ENCODE measurements at regions not wholly inside any gene's neighbourhood (a gene's known extent, or its start where the extent isn't known, plus 50 kb on each side); places are given as distances from the start of the nearest gene placed in this dataset.

- Histone ChIP-seq H3K36me3 (replicated peaks in 1 of 2; ENCODE audit: insufficient read depth in 1 of 2, low read depth in 2 of 2) (no peaks in the 10 kb centered on the region), H3K4me3 (no peak overlapping the region), H3K4me1 (no peaks in the 10 kb centered on the region), H3K9me3 (no peaks in the 10 kb centered on the region), H3K27me3 (no peaks in the 10 kb centered on the region), H3K27ac (no peak overlapping the region)
- ATAC-seq: no peak
- 50 to 56% methylated on average over 12 of the region's 12 CpGs for WGBS, 2 donors
- intact Hi-C loops (cut with DNase I): no loop called here
- DNase-seq: no peak
- TF ChIP-seq CTCF (IDR thresholded peaks at IDR 0.05) (no peak), POLR2A (IDR thresholded peaks at IDR 0.05) (no peak)
Measured at GRCh38 chr17:73706428-73706827, 62.2 kb upstream of the SDK2 start.

GRCh38 chr17:73706858-73707257 is 62.6 kb upstream of the SDK2 start:
- Histone ChIP-seq H3K9me3 (no peaks in the 10 kb centered on the region), H3K4me3 (no peak overlapping the region), H3K27ac (no peak overlapping the region), H3K27me3 (no peaks in the 10 kb centered on the region), H3K4me1 (no peaks in the 10 kb centered on the region), H3K36me3 (replicated peaks in 1 of 2; ENCODE audit: insufficient read depth in 1 of 2, low read depth in 2 of 2) (no peaks in the 10 kb centered on the region)
- no peak for TF ChIP-seq CTCF (IDR thresholded peaks at IDR 0.05)
- no peak for TF ChIP-seq POLR2A (IDR thresholded peaks at IDR 0.05)
- no peak for DNase-seq
- intact Hi-C loops (cut with DNase I): no loop called here
- ATAC-seq: no peak
- WGBS, 2 donors: 50 to 65% methylated on average over 9 of the region's 9 CpGs

- DNase-seq: no peak
- ATAC-seq: no peak
- Histone ChIP-seq H3K9me3 (no peaks in the 10 kb centered on the region), H3K27me3 (no peaks in the 10 kb centered on the region), H3K4me3 (no peak overlapping the region), H3K4me1 (no peaks in the 10 kb centered on the region), H3K36me3 (replicated peaks in 1 of 2; ENCODE audit: insufficient read depth in 1 of 2, low read depth in 2 of 2) (no peaks in the 10 kb centered on the region), H3K27ac (no peak overlapping the region)
- TF ChIP-seq POLR2A (IDR thresholded peaks at IDR 0.05): no peak
- TF ChIP-seq CTCF (IDR thresholded peaks at IDR 0.05): no peak
- WGBS, 2 donors: 72 to 79% methylated on average over 4 of the region's 4 CpGs
- intact Hi-C loops (cut with DNase I): no loop called here
Measured at GRCh38 chr17:73707358-73707757, 63.1 kb upstream of the SDK2 start.

GRCh38 chr17:73710095-73710592 is 65.9 kb upstream of the SDK2 start:
- 8 to 12% methylated on average over 15 of the region's 15 CpGs for WGBS, 2 donors
- no peaks in the 10 kb centered on the region for H3K9me3 ChIP-seq
- intact Hi-C loops (cut with DNase I): no loop called here
- no peak overlapping the region for H3K27ac ChIP-seq
- no peaks in the 10 kb centered on the region for H3K36me3 ChIP-seq (replicated peaks in 1 of 2; ENCODE audit: insufficient read depth in 1 of 2, low read depth in 2 of 2)
- no peaks in the 10 kb centered on the region for H3K4me1 ChIP-seq
- H3K27me3 ChIP-seq: no peaks in the 10 kb centered on the region
- peak; percentile 53 to 67 (median 66) for DNase-seq
- TF ChIP-seq POLR2A (IDR thresholded peaks at IDR 0.05) (no peak), CTCF (IDR thresholded peaks at IDR 0.05) (peak; percentile 21 to 74 (median 68))
- peak; percentile 63 for ATAC-seq
- H3K4me3 ChIP-seq: no peak overlapping the region

- no peaks in the 10 kb centered on the region for H3K9me3 ChIP-seq
- 47 to 54% methylated on average over 5 of the region's 5 CpGs for WGBS, 2 donors
- no peak for DNase-seq
- H3K27ac ChIP-seq: no peak overlapping the region
- no peaks in the 10 kb centered on the region for H3K27me3 ChIP-seq
- no peak for ATAC-seq
- intact Hi-C loops (cut with DNase I): no loop called here
- H3K36me3 ChIP-seq (replicated peaks in 1 of 2; ENCODE audit: insufficient read depth in 1 of 2, low read depth in 2 of 2): no peaks in the 10 kb centered on the region
- TF ChIP-seq CTCF (IDR thresholded peaks at IDR 0.05): no peak
- no peak for TF ChIP-seq POLR2A (IDR thresholded peaks at IDR 0.05)
- H3K4me3 ChIP-seq: no peak overlapping the region
- H3K4me1 ChIP-seq: no peaks in the 10 kb centered on the region
Measured at GRCh38 chr17:73711184-73711583, 66.9 kb upstream of the SDK2 start.

All from body of pancreas (tissue), 4 donors.